ENCODE measurements at regions not wholly inside any gene's neighbourhood (a gene's known extent, or its start where the extent isn't known, plus 50 kb on each side); places are given as distances from the start of the nearest gene placed in this dataset.

DNA sequence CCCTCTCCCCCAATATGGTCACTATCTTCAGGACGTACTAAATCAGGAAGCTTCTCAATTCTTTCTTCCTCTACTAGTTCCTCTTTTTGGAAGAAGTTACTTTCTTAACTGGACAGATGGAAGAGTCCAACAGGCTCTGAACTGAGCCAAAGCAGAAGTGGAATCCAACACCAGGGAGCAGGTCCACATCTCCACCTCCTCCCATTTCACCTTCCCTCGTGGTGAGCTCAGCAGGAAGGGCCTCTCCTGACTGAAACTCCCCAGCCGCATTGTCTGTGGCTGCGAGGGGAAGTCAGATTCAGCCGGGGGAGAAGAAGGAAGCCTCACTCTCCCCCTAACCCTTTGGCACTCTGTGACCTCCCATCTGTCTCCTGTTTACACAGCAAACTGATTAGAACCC lies 63.8 kb upstream of the UST start:
- WGBS = 36% methylated on average over 5 of the region's 5 CpGs
- ATAC-seq (peak in 1 of 2 donors; percentile 68), DNase-seq (peak in 1 of 3 donors; percentile 38)
- intact Hi-C loops (cut with DNase I) = no loop called here
- Histone ChIP-seq H3K4me1 (ENCODE audit: control insufficient read depth, insufficient read depth, low read length) (no peaks in the 10 kb centered on the region), H3K27me3 (ENCODE audit: control insufficient read depth, insufficient read depth) (no peaks in the 10 kb centered on the region), H3K4me3 (ENCODE audit: low read length) (no peak overlapping the region), H3K27ac (ENCODE audit: low read length) (no peak overlapping the region), H3K9me3 (ENCODE audit: control insufficient read depth, low read length) (no peaks in the 10 kb centered on the region)

DNA sequence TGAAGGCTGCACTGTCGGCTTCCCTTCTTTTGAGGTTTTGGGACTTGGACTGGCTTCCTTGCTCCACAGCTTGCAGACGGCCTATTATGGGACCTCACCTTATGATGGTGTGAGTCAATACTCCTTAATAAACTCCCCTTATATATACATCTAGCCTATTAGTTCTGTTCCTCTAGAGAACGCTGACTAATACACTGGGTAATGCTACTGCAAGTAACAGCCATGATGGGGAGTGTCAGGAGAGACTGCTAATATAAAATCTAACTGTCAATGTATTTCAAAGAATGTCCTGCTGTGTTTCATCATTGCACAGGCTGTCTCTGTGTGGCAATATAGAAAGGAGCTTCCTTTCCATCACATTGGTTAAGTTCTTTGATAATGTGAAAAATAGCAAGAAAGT lies 57.7 kb upstream of the UST start:
- no peak overlapping the region for H3K4me3 ChIP-seq (ENCODE audit: low read length)
- intact Hi-C loops (cut with DNase I) = no loop called here
- H3K9me3 ChIP-seq (ENCODE audit: control insufficient read depth, low read length) = no peaks in the 10 kb centered on the region
- no peaks in the 10 kb centered on the region for H3K4me1 ChIP-seq (ENCODE audit: control insufficient read depth, insufficient read depth, low read length)
- no peak for DNase-seq
- ATAC-seq = no peak
- no peak overlapping the region for H3K27ac ChIP-seq (ENCODE audit: low read length)
- no peaks in the 10 kb centered on the region for H3K27me3 ChIP-seq (ENCODE audit: control insufficient read depth, insufficient read depth)
- WGBS = 85% methylated on average over 3 of the region's 3 CpGs

DNA sequence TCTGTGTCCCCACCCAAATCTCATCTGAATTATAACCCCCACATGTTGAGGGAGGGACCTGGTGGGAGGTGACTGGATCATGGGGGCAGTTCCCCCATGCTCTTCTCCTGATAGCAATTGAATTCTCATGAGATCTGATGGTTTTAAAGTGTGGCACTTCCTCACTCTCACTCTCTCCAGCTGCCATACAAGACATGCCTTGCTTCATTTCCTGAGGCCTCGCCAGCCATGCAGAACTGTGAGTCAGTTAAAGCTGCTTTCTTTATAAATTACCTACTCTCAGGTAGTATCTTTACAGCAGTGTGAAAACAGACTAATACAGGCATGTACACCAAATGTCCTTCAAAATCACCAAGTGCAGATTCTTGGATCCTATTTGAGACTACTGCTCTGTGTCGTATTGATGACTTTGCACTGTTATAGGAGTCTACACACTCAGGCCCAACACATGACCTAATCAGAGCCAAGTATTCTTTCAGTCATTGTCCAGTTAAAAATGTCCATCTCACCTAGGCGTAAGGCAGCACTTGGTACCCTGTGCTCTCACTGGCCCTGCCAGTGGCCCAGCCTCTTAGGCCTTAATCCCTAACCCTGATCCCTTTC lies 52.8 kb upstream of the UST start:
- Histone ChIP-seq H3K4me1 (ENCODE audit: control insufficient read depth, insufficient read depth, low read length) (no peaks in the 10 kb centered on the region), H3K27me3 (ENCODE audit: control insufficient read depth, insufficient read depth) (no peaks in the 10 kb centered on the region), H3K9me3 (ENCODE audit: control insufficient read depth, low read length) (no peaks in the 10 kb centered on the region), H3K27ac (ENCODE audit: low read length) (no peak overlapping the region), H3K4me3 (ENCODE audit: low read length) (no peak overlapping the region)
- ATAC-seq (no peak), DNase-seq (no peak)
- WGBS = 89% methylated on average over 3 of the region's 3 CpGs
- intact Hi-C loops (cut with DNase I) = no loop called here

All from right cardiac atrium (tissue), 5 donors.